ENCODE measurements at regions not wholly inside any gene's neighbourhood (a gene's known extent, or its start where the extent isn't known, plus 50 kb on each side); places are given as distances from the start of the nearest gene placed in this dataset.

GRCh38 chr3:74124782-74125181 lies 489.7 kb downstream of the CNTN3 start:
- DNase-seq = no peak

- no peak for DNase-seq
These were observed 492.2 kb downstream of the CNTN3 start for GRCh38 chr3:74122281-74122680.

- no peak for DNase-seq
These were observed 492.7 kb downstream of the CNTN3 start for GRCh38 chr3:74121761-74122160.

GRCh38 chr3:74119221-74119620 lies 494.5 kb upstream of the PDZRN3 start:
- DNase-seq = no peak

- DNase-seq = no peak
These were observed 491.2 kb upstream of the PDZRN3 start for GRCh38 chr3:74115906-74116305.

- DNase-seq = no peak
These were observed 482.7 kb upstream of the PDZRN3 start for GRCh38 chr3:74107451-74107850.

- DNase-seq = no peak
These were observed 482.2 kb upstream of the PDZRN3 start for GRCh38 chr3:74106925-74107324.

GRCh38 chr3:74091204-74091603 lies 466.5 kb upstream of the PDZRN3 start:
- DNase-seq = no peak

- no peak for DNase-seq
These were observed 465.1 kb upstream of the PDZRN3 start for GRCh38 chr3:74089814-74090213.

GRCh38 chr3:74080056-74080461 lies 455.3 kb upstream of the PDZRN3 start:
- no peak for DNase-seq

- no peak for DNase-seq
These were observed 450.5 kb upstream of the PDZRN3 start for GRCh38 chr3:74075241-74075640.

- no peak for DNase-seq
These were observed 450.0 kb upstream of the PDZRN3 start for GRCh38 chr3:74074700-74075099.

- DNase-seq = no peak
These were observed 442.6 kb upstream of the PDZRN3 start for GRCh38 chr3:74067296-74067695.

- no peak for DNase-seq
These were observed 441.7 kb upstream of the PDZRN3 start for GRCh38 chr3:74066456-74066855.

- no peak for DNase-seq
These were observed 435.3 kb upstream of the PDZRN3 start for GRCh38 chr3:74059923-74060600.

- DNase-seq = no peak
These were observed 434.7 kb upstream of the PDZRN3 start for GRCh38 chr3:74059301-74059922.

GRCh38 chr3:74057169-74057568 lies 432.4 kb upstream of the PDZRN3 start:
- DNase-seq = no peak

- DNase-seq = no peak
These were observed 430.3 kb upstream of the PDZRN3 start for GRCh38 chr3:74055061-74055460.

GRCh38 chr3:74054566-74054965 lies 429.8 kb upstream of the PDZRN3 start:
- DNase-seq = no peak

- DNase-seq = no peak
These were observed 429.3 kb upstream of the PDZRN3 start for GRCh38 chr3:74053970-74054516.

GRCh38 chr3:74049444-74049843 lies 424.7 kb upstream of the PDZRN3 start:
- DNase-seq = no peak

GRCh38 chr3:74048699-74049098 lies 424.0 kb upstream of the PDZRN3 start:
- DNase-seq = no peak

- DNase-seq = no peak
These were observed 420.3 kb upstream of the PDZRN3 start for GRCh38 chr3:74045000-74045399.

GRCh38 chr3:74041068-74041675 lies 416.4 kb upstream of the PDZRN3 start:
- DNase-seq = no peak

All from hippocampal formation (tissue), 2 donors.